H1 (cell line): ENCODE measurements at regions not wholly inside any gene's neighbourhood (a gene's known extent, or its start where the extent isn't known, plus 50 kb on each side); places are given as distances from the start of the nearest gene placed in this dataset.

Experiments
- BCL11A ChIP-seq, 2 experiments: IDR thresholded peaks; one replicate each; pipeline ENCODE4 v1.6.1; 2011; ENCODE audit warnings: low read depth in 2 of 2, low read length in 2 of 2, mild to moderate bottlenecking in 2 of 2
- CHD2 ChIP-seq: IDR thresholded peaks from 2 replicates; pipeline ENCODE4 v1.6.1; 2012; ENCODE audit warnings: low read length, improper control_type of control experiment
- TAF7 ChIP-seq: optimal IDR thresholded peaks from 2 replicates; pipeline ENCODE3; 2011; ENCODE audit warnings: low read depth, mild to moderate bottlenecking, inconsistent platforms, low read length, moderate library complexity, borderline replicate concordance
- ZNF274 ChIP-seq: IDR thresholded peaks from 2 replicates; pipeline ENCODE4 v1.7.0; 2012; ENCODE audit warnings: low read length, borderline replicate concordance; ENCODE audit errors: extremely low read depth

DNA sequence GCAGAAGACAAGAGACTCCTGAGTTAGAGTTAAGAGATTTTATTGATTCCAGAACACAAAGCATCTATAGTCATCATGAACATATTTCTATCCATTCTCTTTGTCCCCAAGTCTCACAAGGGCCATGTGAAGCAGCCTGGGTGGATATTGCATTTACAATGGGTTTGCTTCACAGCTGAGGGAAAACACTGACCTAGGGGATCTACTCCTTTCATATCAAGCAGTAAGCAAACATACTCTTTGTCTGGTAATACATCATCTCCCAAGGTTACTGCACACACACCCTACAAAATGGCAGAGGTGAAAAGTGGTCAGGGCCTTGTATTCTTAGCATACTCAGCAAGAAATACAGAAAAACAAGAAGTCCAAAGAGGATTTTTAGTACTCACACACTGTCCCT lies 267.7 kb upstream of the BCHE start (continued):
- TF ChIP-seq BCL11A (IDR thresholded peaks at IDR 0.05; ENCODE audit: low read depth in 2 of 2, low read length in 2 of 2) (no peak), TAF7 (no peak), CHD2 (no peak), ZNF274 (no peak)
